NCI-H774 (cell line): ENCODE measurements at regions not wholly inside any gene's neighbourhood (a gene's known extent, or its start where the extent isn't known, plus 50 kb on each side); places are given as distances from the start of the nearest gene placed in this dataset.
"Not testable (repeated sequence)": the region's sequence is repeated elsewhere in the genome, so short reads cannot be mapped to it uniquely, and the experiment has no call there.

Experiments used
- DNase-seq: peaks from one replicate; lab custom pipeline; 2025; lab: John Stamatoyannopoulos, UW

- DNase-seq: no peak
These were observed 153.4 kb upstream of the IRF2BP2 start for GRCh38 chr1:234763367-234763766.

- DNase-seq: not testable (repeated sequence)
These were observed 152.1 kb upstream of the IRF2BP2 start for GRCh38 chr1:234762127-234762526.

- no peak for DNase-seq
These were observed 150.3 kb upstream of the IRF2BP2 start for GRCh38 chr1:234760303-234760723.

GRCh38 chr1:234759888-234760287 lies 149.9 kb upstream of the IRF2BP2 start:
- no peak for DNase-seq

- no peak for DNase-seq
These were observed 148.9 kb upstream of the IRF2BP2 start for GRCh38 chr1:234758851-234759250.

- no peak for DNase-seq
These were observed 146.9 kb upstream of the IRF2BP2 start for GRCh38 chr1:234756857-234757256.

GRCh38 chr1:234756066-234756774 lies 146.2 kb upstream of the IRF2BP2 start:
- no peak for DNase-seq

- DNase-seq: no peak
These were observed 145.5 kb upstream of the IRF2BP2 start for GRCh38 chr1:234755449-234755863.

- no peak for DNase-seq
These were observed 144.0 kb upstream of the IRF2BP2 start for GRCh38 chr1:234753979-234754378.

- DNase-seq: no peak
These were observed 142.9 kb upstream of the IRF2BP2 start for GRCh38 chr1:234752927-234753326.

- DNase-seq: peak; percentile 69
These were observed 141.7 kb upstream of the IRF2BP2 start for GRCh38 chr1:234751678-234752077.

- peak; percentile 90 for DNase-seq
These were observed 141.1 kb upstream of the IRF2BP2 start for GRCh38 chr1:234750922-234751627.

- no peak for DNase-seq
These were observed 138.7 kb upstream of the IRF2BP2 start for GRCh38 chr1:234748713-234749112.

- DNase-seq: no peak
These were observed 138.1 kb upstream of the IRF2BP2 start for GRCh38 chr1:234748066-234748465.

GRCh38 chr1:234746798-234747196 lies 136.8 kb upstream of the IRF2BP2 start:
- no peak for DNase-seq

GRCh38 chr1:234745844-234746797 lies 136.1 kb upstream of the IRF2BP2 start:
- DNase-seq: peak; percentile 52

GRCh38 chr1:234745276-234745675 lies 135.3 kb upstream of the IRF2BP2 start:
- DNase-seq: no peak

GRCh38 chr1:234743791-234744611 lies 134.0 kb upstream of the IRF2BP2 start:
- DNase-seq: no peak

- DNase-seq: no peak
These were observed 132.6 kb upstream of the IRF2BP2 start for GRCh38 chr1:234742622-234743021.

- DNase-seq: no peak
These were observed 128.0 kb upstream of the IRF2BP2 start for GRCh38 chr1:234737967-234738314.

GRCh38 chr1:234735916-234736315 lies 125.9 kb upstream of the IRF2BP2 start:
- no peak for DNase-seq

- no peak for DNase-seq
These were observed 125.5 kb upstream of the IRF2BP2 start for GRCh38 chr1:234735476-234735875.
